ENCODE measurements at regions not wholly inside any gene's neighbourhood (a gene's known extent, or its start where the extent isn't known, plus 50 kb on each side); places are given as distances from the start of the nearest gene placed in this dataset.

GRCh38 chr7:131803816-131804215 is 247.4 kb upstream of the PODXL start:
- intact Hi-C loops (cut with DNase I): no loop called here
- DNase-seq (ENCODE audit: extremely low spot score in 2 of 2): no peak
- Histone ChIP-seq H3K9me3 (no peaks in the 10 kb centered on the region), H3K27ac (no peak overlapping the region), H3K4me3 (no peak overlapping the region), H3K36me3 (no peaks in the 10 kb centered on the region), H3K27me3 (no peaks in the 10 kb centered on the region), H3K4me1 (no peaks in the 10 kb centered on the region)
- TF ChIP-seq, protein P1, sequence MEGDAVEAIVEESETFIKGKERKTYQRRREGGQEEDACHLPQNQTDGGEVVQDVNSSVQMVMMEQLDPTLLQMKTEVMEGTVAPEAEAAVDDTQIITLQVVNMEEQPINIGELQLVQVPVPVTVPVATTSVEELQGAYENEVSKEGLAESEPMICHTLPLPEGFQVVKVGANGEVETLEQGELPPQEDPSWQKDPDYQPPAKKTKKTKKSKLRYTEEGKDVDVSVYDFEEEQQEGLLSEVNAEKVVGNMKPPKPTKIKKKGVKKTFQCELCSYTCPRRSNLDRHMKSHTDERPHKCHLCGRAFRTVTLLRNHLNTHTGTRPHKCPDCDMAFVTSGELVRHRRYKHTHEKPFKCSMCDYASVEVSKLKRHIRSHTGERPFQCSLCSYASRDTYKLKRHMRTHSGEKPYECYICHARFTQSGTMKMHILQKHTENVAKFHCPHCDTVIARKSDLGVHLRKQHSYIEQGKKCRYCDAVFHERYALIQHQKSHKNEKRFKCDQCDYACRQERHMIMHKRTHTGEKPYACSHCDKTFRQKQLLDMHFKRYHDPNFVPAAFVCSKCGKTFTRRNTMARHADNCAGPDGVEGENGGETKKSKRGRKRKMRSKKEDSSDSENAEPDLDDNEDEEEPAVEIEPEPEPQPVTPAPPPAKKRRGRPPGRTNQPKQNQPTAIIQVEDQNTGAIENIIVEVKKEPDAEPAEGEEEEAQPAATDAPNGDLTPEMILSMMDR (IDR thresholded peaks at IDR 0.05): no peak
- no peak for TF ChIP-seq POLR2AphosphoS5 (IDR thresholded peaks at IDR 0.05; ENCODE audit: insufficient read depth in 1 of 2, low read depth in 1 of 2)

GRCh38 chr7:131802195-131802864 is 245.9 kb upstream of the PODXL start:
- Histone ChIP-seq H3K4me1 (no peaks in the 10 kb centered on the region), H3K4me3 (no peak overlapping the region), H3K27ac (no peak overlapping the region), H3K36me3 (no peaks in the 10 kb centered on the region), H3K27me3 (no peaks in the 10 kb centered on the region), H3K9me3 (no peaks in the 10 kb centered on the region)
- intact Hi-C loops (cut with DNase I): no loop called here
- TF ChIP-seq POLR2AphosphoS5 (IDR thresholded peaks at IDR 0.05; ENCODE audit: insufficient read depth in 1 of 2, low read depth in 1 of 2): no peak
- TF ChIP-seq POLR2A (IDR thresholded peaks at IDR 0.05): no peak
- TF ChIP-seq, protein P1 (IDR thresholded peaks at IDR 0.05): no peak
- DNase-seq (ENCODE audit: extremely low spot score in 2 of 2): no peak

GRCh38 chr7:131800531-131800930 is 244.1 kb upstream of the PODXL start:
- intact Hi-C loops (cut with DNase I): no loop called here
- Histone ChIP-seq H3K4me1 (no peaks in the 10 kb centered on the region), H3K4me3 (no peak overlapping the region), H3K9me3 (no peaks in the 10 kb centered on the region), H3K27ac (no peak overlapping the region), H3K36me3 (no peaks in the 10 kb centered on the region), H3K27me3 (no peaks in the 10 kb centered on the region)
- TF ChIP-seq, protein P1 (IDR thresholded peaks at IDR 0.05): no peak
- TF ChIP-seq POLR2A (IDR thresholded peaks at IDR 0.05): no peak
- TF ChIP-seq POLR2AphosphoS5 (IDR thresholded peaks at IDR 0.05; ENCODE audit: insufficient read depth in 1 of 2, low read depth in 1 of 2): no peak
- DNase-seq (ENCODE audit: extremely low spot score in 2 of 2): no peak

- DNase-seq (ENCODE audit: extremely low spot score in 2 of 2): no peak
- no peak overlapping the region for H3K27ac ChIP-seq
Measured at GRCh38 chr7:131800008-131800407, 243.6 kb upstream of the PODXL start.

GRCh38 chr7:131797841-131798240 is 241.4 kb upstream of the PODXL start:
- Histone ChIP-seq H3K36me3 (no peaks in the 10 kb centered on the region), H3K4me3 (no peak overlapping the region), H3K4me1 (no peaks in the 10 kb centered on the region), H3K27me3 (no peaks in the 10 kb centered on the region), H3K9me3 (no peaks in the 10 kb centered on the region), H3K27ac (no peak overlapping the region)
- intact Hi-C loops (cut with DNase I): no loop called here
- no peak for DNase-seq (ENCODE audit: extremely low spot score in 2 of 2)
- no peak for TF ChIP-seq POLR2AphosphoS5 (IDR thresholded peaks at IDR 0.05; ENCODE audit: insufficient read depth in 1 of 2, low read depth in 1 of 2)
- TF ChIP-seq, protein P1 (IDR thresholded peaks at IDR 0.05): no peak
- TF ChIP-seq POLR2A (IDR thresholded peaks at IDR 0.05): no peak

More at GRCh38 chr7:131800008-131800407, 243.6 kb upstream of the PODXL start:
- no peaks in the 10 kb centered on the region for H3K4me1 ChIP-seq
- no peaks in the 10 kb centered on the region for H3K36me3 ChIP-seq
- no peak for TF ChIP-seq POLR2AphosphoS5 (IDR thresholded peaks at IDR 0.05; ENCODE audit: insufficient read depth in 1 of 2, low read depth in 1 of 2)
- H3K27me3 ChIP-seq: no peaks in the 10 kb centered on the region
- H3K9me3 ChIP-seq: no peaks in the 10 kb centered on the region
- intact Hi-C loops (cut with DNase I): no loop called here
- no peak overlapping the region for H3K4me3 ChIP-seq

Data from vagina (tissue), 2 donors.